Endodermal cell (in vitro differentiated cells): ENCODE measurements at regions not wholly inside any gene's neighbourhood (a gene's known extent, or its start where the extent isn't known, plus 50 kb on each side); places are given as distances from the start of the nearest gene placed in this dataset.

ENCODE experiments used
- DNase-seq: peaks from one replicate; pipeline ENCODE4 v3.0.0-alpha.2; 2017
- H3K27ac ChIP-seq: 2 replicates; pipeline ENCODE4 v1.5.1; 2013; ENCODE audit warnings: mild to moderate bottlenecking, low read depth, low read length, moderate library complexity
- H3K27me3 ChIP-seq: 2 replicates; pipeline ENCODE4 v1.6.1; 2013; ENCODE audit warnings: mild to moderate bottlenecking, low read length, moderate library complexity; ENCODE audit not compliant: insufficient read depth, control insufficient read depth, poor library complexity, severe bottlenecking
- H3K36me3 ChIP-seq: 2 replicates; pipeline ENCODE4 v1.7.0; 2013; ENCODE audit warnings: mild to moderate bottlenecking, low read length, moderate library complexity; ENCODE audit not compliant: control insufficient read depth, insufficient read depth
- H3K4me1 ChIP-seq: one replicate; pipeline ENCODE4 v1.7.0; 2013; ENCODE audit warnings: low read length; ENCODE audit not compliant: control insufficient read depth, insufficient read depth
- H3K4me3 ChIP-seq: 2 replicates; pipeline ENCODE4 v1.5.1; 2013; ENCODE audit warnings: mild to moderate bottlenecking, low read length, moderate library complexity
- H3K9ac ChIP-seq: 2 replicates; pipeline ENCODE4 v1.6.1; 2013; ENCODE audit warnings: mild to moderate bottlenecking, low read length, moderate library complexity; ENCODE audit not compliant: poor library complexity, severe bottlenecking; ENCODE audit errors: extremely low read depth
- H3K9me3 ChIP-seq: 2 replicates; pipeline ENCODE4 v1.6.1; 2013; ENCODE audit warnings: mild to moderate bottlenecking, low read length, moderate library complexity; ENCODE audit not compliant: control insufficient read depth
- H3K27ac Mint-ChIP-seq: 2 replicates; pipeline ENCODE4 v1.8.0; 2020; ENCODE audit warnings: mixed read lengths
- H3K27me3 Mint-ChIP-seq: 2 replicates; pipeline ENCODE4 v1.8.0; 2021; ENCODE audit warnings: mild to moderate bottlenecking, mixed read lengths; ENCODE audit not compliant: insufficient read depth
- H3K36me3 Mint-ChIP-seq: 2 replicates; pipeline ENCODE4 v1.8.0; 2020; ENCODE audit warnings: low read depth, mixed read lengths
- H3K4me1 Mint-ChIP-seq: 2 replicates; pipeline ENCODE4 v1.8.0; 2020; ENCODE audit warnings: mixed read lengths
- H3K4me3 Mint-ChIP-seq: 2 replicates; pipeline ENCODE4 v1.8.0; 2020; ENCODE audit warnings: mild to moderate bottlenecking, moderate library complexity, mixed read lengths
- H3K9me3 Mint-ChIP-seq: 2 replicates; pipeline ENCODE4 v1.8.0; 2020; ENCODE audit warnings: mild to moderate bottlenecking, mixed read lengths
- CTCF ChIP-seq: fragments of 200-600 bp; sonication (generic); conservative IDR thresholded peaks from 2 replicates; pipeline ENCODE4 v1.5.0; 2021; ENCODE audit warnings: antibody characterized with exemption, mild to moderate bottlenecking
- WGBS, 2 experiments: methylation state at CpG; one replicate each; pipeline versions ENCODE4 v1.1.5 to v1.1.7; 2013; ENCODE audit warnings: missing lambda C conversion rate in 2 of 2, mixed read lengths in 1 of 2; ENCODE audit not compliant: insufficient coverage in 1 of 2, insufficient read length in 1 of 2; 5-methylcytosine and 5-hydroxymethylcytosine counted together

DNA sequence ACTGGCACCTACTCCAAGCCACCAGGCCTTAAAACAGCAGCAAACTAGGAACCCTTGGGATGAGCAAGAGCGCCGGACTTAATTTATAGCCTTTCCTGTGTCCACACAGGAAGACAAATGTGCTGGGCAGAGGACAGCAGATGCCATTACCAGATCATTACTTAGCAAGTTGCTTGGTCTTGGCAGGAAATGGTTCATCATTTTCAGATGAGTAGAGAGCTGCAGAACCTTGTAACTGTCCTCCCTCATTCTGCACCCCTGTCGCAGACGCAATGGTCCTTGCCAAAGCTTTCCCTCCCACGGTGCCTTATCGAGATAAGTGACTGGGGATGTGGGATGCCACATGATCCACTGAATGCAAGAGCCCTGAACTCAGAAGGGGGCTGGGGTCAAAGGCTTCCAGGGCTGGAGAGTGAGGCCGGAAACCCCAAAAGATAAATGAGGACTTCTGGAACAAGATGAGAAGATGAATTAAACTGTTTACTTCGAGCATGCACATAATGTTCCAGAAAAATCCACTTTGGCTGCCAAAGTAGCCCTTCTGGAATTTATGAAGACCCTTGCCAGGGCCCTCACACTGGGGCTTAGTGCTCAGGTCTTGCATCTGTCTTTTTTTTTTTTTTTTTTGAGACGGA is 145.6 kb upstream of the ZNF32 start:
- 89 to 96% methylated on average over 7 to 9 of the region's 9 CpGs for WGBS, 2 experiments
- Mint-ChIP-seq H3K4me3 (no peak overlapping the region), H3K27ac (no peak overlapping the region)

GRCh38 chr10:43793704-43794103 is 145.0 kb upstream of the ZNF32 start:
- Mint-ChIP-seq H3K4me3 (no peak overlapping the region), H3K27me3 (no peaks in the 10 kb centered on the region), H3K4me1 (no peaks in the 10 kb centered on the region), H3K36me3 (no peaks in the 10 kb centered on the region), H3K9me3 (no peaks in the 10 kb centered on the region), H3K27ac (no peak overlapping the region)
- H3K9me3 ChIP-seq, result no peaks in the 10 kb centered on the region
- H3K9ac ChIP-seq, result no peak overlapping the region
- WGBS, 2 experiments, result 93 to 97% methylated on average over 4 to 6 of the region's 6 CpGs
- H3K4me1 ChIP-seq, result no peaks in the 10 kb centered on the region
- no peak for DNase-seq
- no peak for TF ChIP-seq CTCF
- H3K36me3 ChIP-seq, result no peaks in the 10 kb centered on the region
- no peak overlapping the region for H3K27ac ChIP-seq
- no peaks in the 10 kb centered on the region for H3K27me3 ChIP-seq
- no peak overlapping the region for H3K4me3 ChIP-seq

More for the DNA sequence above, 145.6 kb upstream of the ZNF32 start:
- Mint-ChIP-seq H3K4me1 (no peaks in the 10 kb centered on the region), H3K36me3 (no peaks in the 10 kb centered on the region), H3K9me3 (no peaks in the 10 kb centered on the region), H3K27me3 (no peaks in the 10 kb centered on the region)
- H3K27me3 ChIP-seq, result no peaks in the 10 kb centered on the region
- no peak for TF ChIP-seq CTCF
- no peaks in the 10 kb centered on the region for H3K4me1 ChIP-seq
- DNase-seq, result peak; percentile 22
- H3K36me3 ChIP-seq, result no peaks in the 10 kb centered on the region
- no peak overlapping the region for H3K9ac ChIP-seq
- H3K27ac ChIP-seq, result no peak overlapping the region
- no peaks in the 10 kb centered on the region for H3K9me3 ChIP-seq
- no peak overlapping the region for H3K4me3 ChIP-seq

DNA sequence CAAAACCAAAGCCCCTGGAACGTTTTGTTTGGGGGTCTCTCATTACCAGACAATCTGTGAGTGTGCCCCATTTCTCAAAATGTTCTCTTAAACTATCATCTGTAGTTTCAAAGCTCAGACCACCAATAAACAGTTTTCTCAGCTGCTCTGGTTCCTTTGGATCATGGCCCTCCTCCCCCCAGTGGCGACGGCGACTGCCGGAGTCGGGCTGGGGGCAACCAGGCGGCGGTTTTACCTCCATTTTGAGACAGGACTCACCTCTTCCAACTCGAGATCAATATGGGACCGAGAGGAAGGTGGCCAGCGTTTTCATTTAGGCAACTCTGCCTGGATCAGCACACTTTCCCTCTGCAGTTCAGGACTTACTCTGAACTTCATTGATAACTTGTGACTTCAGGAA is 141.5 kb upstream of the ZNF32 start:
- DNase-seq, result peak; percentile 23
- Histone ChIP-seq H3K4me1 (no peaks in the 10 kb centered on the region), H3K27me3 (no peaks in the 10 kb centered on the region), H3K27ac (no peak overlapping the region), H3K9ac (no peak overlapping the region), H3K4me3 (no peak overlapping the region), H3K9me3 (no peaks in the 10 kb centered on the region), H3K36me3 (no peaks in the 10 kb centered on the region)
- no peak for TF ChIP-seq CTCF
- no peaks in the 10 kb centered on the region for H3K36me3 Mint-ChIP-seq
- H3K9me3 Mint-ChIP-seq, result no peaks in the 10 kb centered on the region
- H3K27ac Mint-ChIP-seq, result no peak overlapping the region
- 90 to 91% methylated on average over 8 to 11 of the region's 11 CpGs for WGBS, 2 experiments
- H3K4me1 Mint-ChIP-seq, result no peaks in the 10 kb centered on the region
- no peak overlapping the region for H3K4me3 Mint-ChIP-seq
- no peaks in the 10 kb centered on the region for H3K27me3 Mint-ChIP-seq
